ENCODE measurements at regions not wholly inside any gene's neighbourhood (a gene's known extent, or its start where the extent isn't known, plus 50 kb on each side); places are given as distances from the start of the nearest gene placed in this dataset.

DNA sequence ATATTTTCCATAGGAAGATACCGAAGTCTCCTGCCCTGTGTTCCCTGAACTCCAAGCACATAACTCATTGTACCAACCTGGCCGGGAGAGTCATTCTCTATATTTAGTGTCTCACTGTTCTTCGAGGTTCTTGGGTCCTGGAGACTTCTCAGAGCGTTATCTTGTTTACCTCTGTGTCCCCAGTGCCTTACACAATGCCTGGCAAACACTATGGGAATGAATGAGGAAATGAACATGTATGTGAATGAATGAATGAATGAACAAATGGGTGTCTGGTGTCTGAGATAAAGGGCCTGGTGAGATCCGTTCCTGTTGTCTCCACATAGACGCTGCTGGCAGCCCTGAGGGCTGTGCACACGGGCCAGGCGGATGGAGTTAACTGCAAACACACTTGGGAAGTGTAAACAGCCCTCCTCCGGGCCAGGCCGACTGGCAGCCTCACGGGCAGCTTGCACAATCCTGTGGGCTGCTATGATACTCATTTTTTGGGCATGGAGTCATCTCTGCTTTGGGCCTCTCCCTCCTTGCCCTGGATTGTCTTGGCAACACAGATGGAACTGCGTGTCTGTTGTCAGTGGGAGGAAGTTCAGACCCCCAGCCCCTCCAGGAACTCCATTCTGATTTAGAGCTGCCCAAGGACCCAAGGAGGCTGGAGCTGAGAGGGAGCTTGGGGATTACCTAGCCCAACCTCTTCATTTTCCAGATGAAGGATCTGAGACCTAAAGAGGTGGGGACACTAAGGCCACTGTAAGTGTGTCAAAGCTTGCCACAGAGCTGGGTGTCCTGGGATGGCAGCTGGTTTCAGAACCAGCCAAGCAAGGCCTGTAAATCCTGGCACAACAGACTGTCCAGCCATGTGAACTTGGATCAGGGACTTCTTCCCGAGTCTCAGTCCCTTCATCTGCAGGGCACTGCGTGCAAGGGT, 124.4 kb downstream of the INHBB start:
- intact Hi-C loops (cut with DNase I): no loop called here
- Histone ChIP-seq H3K27me3 (no peaks in the 10 kb centered on the region), H3K27ac (peak overlapping the region in 4 of 5 donors; percentile 15 to 87 (median 48)), H3K36me3 (replicated peaks in 1 of 2) (no peaks in the 10 kb centered on the region), H3K4me1 (replicated peaks in 1 of 2) (peaks cover 18 to 37% of the 10 kb centered on the region in 2 donors), H3K9me3 (replicated peaks in 1 of 3) (no peaks in the 10 kb centered on the region), H3K4me3 (no peak overlapping the region)
- TF ChIP-seq, protein P1, sequence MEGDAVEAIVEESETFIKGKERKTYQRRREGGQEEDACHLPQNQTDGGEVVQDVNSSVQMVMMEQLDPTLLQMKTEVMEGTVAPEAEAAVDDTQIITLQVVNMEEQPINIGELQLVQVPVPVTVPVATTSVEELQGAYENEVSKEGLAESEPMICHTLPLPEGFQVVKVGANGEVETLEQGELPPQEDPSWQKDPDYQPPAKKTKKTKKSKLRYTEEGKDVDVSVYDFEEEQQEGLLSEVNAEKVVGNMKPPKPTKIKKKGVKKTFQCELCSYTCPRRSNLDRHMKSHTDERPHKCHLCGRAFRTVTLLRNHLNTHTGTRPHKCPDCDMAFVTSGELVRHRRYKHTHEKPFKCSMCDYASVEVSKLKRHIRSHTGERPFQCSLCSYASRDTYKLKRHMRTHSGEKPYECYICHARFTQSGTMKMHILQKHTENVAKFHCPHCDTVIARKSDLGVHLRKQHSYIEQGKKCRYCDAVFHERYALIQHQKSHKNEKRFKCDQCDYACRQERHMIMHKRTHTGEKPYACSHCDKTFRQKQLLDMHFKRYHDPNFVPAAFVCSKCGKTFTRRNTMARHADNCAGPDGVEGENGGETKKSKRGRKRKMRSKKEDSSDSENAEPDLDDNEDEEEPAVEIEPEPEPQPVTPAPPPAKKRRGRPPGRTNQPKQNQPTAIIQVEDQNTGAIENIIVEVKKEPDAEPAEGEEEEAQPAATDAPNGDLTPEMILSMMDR (IDR thresholded peaks at IDR 0.05): no peak
- TF ChIP-seq POLR2A (IDR thresholded peaks at IDR 0.05): peak in 1 of 2 donors; percentile 8
- DNase-seq: peak; percentile 55 to 89 (median 84)
- WGBS, 4 donors: 33 to 57% (median 40%) methylated on average over 9 to 14 of the region's 14 CpGs

- peak in 2 of 7 donors; percentile 3 to 8 for DNase-seq
- no peak for TF ChIP-seq POLR2A (IDR thresholded peaks at IDR 0.05)
- TF ChIP-seq, protein P1 (IDR thresholded peaks at IDR 0.05): no peak
- WGBS, 4 donors: 78 to 91% (median 83%) methylated on average over 5 of the region's 5 CpGs
- intact Hi-C loops (cut with DNase I): no loop called here
- H3K36me3 ChIP-seq (replicated peaks in 1 of 2): no peaks in the 10 kb centered on the region
- H3K4me1 ChIP-seq (replicated peaks in 1 of 2): peaks cover 16 to 36% of the 10 kb centered on the region in 2 donors
- H3K4me3 ChIP-seq: no peak overlapping the region
- no peaks in the 10 kb centered on the region for H3K9me3 ChIP-seq (replicated peaks in 1 of 3)
- H3K27me3 ChIP-seq: no peaks in the 10 kb centered on the region
- peak overlapping the region in 2 of 5 donors; percentile 69 to 87 for H3K27ac ChIP-seq
These were observed 125.2 kb downstream of the INHBB start for GRCh38 chr2:120471166-120471565.

DNA sequence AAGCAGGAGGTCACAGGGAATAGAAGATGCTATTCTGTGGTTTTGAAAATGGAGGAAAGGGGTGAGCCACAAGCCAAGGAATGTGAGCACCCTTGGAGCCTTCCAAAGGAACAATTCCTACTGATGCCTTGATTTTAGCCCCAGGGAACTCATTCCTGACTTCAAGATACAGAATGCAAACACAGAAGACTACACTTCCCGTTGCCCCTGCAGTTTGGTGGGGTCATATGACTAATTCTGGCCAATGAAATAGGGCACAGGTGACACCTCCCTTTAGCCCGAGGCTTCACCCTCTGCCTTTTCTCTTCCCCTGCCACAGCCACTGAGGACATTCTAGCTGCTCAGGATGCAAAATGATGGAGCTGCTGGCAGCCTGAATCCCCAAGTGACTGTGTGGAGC, 126.1 kb downstream of the INHBB start:
- Histone ChIP-seq H3K4me1 (replicated peaks in 1 of 2) (peaks cover 11 to 28% of the 10 kb centered on the region in 2 donors), H3K36me3 (replicated peaks in 1 of 2) (no peaks in the 10 kb centered on the region), H3K4me3 (no peak overlapping the region), H3K9me3 (replicated peaks in 1 of 3) (no peaks in the 10 kb centered on the region), H3K27ac (no peak overlapping the region), H3K27me3 (no peaks in the 10 kb centered on the region)
- peak in 1 of 7 donors; percentile 2 for DNase-seq
- no peak for TF ChIP-seq POLR2A (IDR thresholded peaks at IDR 0.05)
- TF ChIP-seq, protein P1 (IDR thresholded peaks at IDR 0.05): no peak
- intact Hi-C loops (cut with DNase I): no loop called here
- 40 to 69% (median 42%) methylated on average over 2 of the region's 2 CpGs for WGBS, 4 donors

DNA sequence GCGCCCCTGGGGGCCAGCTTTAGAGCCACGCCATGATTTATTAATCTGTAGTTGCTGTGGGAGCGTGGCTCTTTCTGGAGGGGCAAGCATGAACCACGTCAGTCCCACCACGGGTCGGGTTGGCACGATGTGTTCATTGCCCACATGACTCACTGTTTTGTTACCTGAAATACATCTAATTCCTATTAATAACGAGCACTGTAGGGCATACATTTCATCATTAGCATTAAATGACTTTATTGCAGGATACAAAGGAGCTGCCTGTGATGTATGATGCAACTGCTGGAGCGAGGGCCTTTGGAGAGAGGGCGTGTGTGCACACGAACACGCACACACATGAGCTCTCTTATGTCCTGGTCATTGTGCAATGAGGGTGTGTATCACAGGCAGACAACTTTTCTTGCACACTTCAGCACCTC, 127.0 kb downstream of the INHBB start:
- Histone ChIP-seq H3K27ac (no peak overlapping the region), H3K27me3 (no peaks in the 10 kb centered on the region), H3K36me3 (replicated peaks in 1 of 2) (no peaks in the 10 kb centered on the region), H3K4me1 (replicated peaks in 1 of 2) (peaks cover 8 to 28% of the 10 kb centered on the region in 2 donors), H3K4me3 (no peak overlapping the region), H3K9me3 (replicated peaks in 1 of 3) (no peaks in the 10 kb centered on the region)
- DNase-seq: peak in 1 of 7 donors; percentile 2
- TF ChIP-seq, protein P1 (IDR thresholded peaks at IDR 0.05): no peak
- TF ChIP-seq POLR2A (IDR thresholded peaks at IDR 0.05): no peak
- intact Hi-C loops (cut with DNase I): no loop called here
- WGBS, 4 donors: 91 to 94% (median 94%) methylated on average over 10 to 12 of the region's 12 CpGs
